ENCODE measurements at regions not wholly inside any gene's neighbourhood (a gene's known extent, or its start where the extent isn't known, plus 50 kb on each side); places are given as distances from the start of the nearest gene placed in this dataset.

DNA sequence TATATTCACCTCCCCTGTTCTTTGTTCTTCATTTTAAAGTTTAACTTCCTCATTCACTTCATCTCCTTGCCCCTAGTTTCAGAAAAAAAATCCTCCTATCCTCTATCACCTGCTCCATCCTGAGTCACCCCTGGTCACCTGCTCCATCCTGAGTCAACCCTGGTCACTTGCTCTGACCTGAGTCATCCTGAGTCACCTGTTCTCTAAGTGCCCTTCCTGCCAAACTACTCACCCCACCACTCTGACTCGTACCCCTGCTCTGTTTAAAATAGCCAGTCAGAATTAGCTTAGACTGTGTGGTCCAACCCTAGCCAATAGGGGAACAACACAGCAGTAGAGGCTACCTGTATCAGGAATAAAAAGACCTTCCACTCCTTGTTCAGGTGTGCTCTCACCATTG is 716.9 kb downstream of the ZBBX start:
- Histone ChIP-seq H3K27me3 (ENCODE audit: control insufficient read depth, low read length) (no peaks in the 10 kb centered on the region), H3K9me2 (replicated peaks; ENCODE audit: control insufficient read depth, low read length) (no peaks in the 10 kb centered on the region), H3K9me3 (ENCODE audit: control insufficient read depth, insufficient read depth, low read length) (peaks cover 19% of the 10 kb centered on the region), H3K79me2 (ENCODE audit: control insufficient read depth, low read length) (no peaks in the 10 kb centered on the region), H3K4me1 (ENCODE audit: control insufficient read depth, low read length) (peaks cover 45% of the 10 kb centered on the region), H3F3A (ENCODE audit: control insufficient read depth, insufficient read depth) (peaks cover 12% of the 10 kb centered on the region; the same call in 1 of the 2 replicates), H4K20me1 (ENCODE audit: control insufficient read depth, insufficient read depth, low read depth, low read length) (no peaks in the 10 kb centered on the region), H3K27ac (ENCODE audit: low read depth, low read length) (no peak overlapping the region), H3K4me3 (ENCODE audit: low read length) (no peak overlapping the region), H3K36me3 (ENCODE audit: control insufficient read depth, low read length) (peaks cover 13% of the 10 kb centered on the region), H3K4me2 (ENCODE audit: low read length) (no peak overlapping the region)
- TF ChIP-seq, protein P1, sequence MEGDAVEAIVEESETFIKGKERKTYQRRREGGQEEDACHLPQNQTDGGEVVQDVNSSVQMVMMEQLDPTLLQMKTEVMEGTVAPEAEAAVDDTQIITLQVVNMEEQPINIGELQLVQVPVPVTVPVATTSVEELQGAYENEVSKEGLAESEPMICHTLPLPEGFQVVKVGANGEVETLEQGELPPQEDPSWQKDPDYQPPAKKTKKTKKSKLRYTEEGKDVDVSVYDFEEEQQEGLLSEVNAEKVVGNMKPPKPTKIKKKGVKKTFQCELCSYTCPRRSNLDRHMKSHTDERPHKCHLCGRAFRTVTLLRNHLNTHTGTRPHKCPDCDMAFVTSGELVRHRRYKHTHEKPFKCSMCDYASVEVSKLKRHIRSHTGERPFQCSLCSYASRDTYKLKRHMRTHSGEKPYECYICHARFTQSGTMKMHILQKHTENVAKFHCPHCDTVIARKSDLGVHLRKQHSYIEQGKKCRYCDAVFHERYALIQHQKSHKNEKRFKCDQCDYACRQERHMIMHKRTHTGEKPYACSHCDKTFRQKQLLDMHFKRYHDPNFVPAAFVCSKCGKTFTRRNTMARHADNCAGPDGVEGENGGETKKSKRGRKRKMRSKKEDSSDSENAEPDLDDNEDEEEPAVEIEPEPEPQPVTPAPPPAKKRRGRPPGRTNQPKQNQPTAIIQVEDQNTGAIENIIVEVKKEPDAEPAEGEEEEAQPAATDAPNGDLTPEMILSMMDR (IDR thresholded peaks at IDR 0.05; ENCODE audit: low read depth, low read length, poor library complexity, severe bottlenecking), result no peak

DNA sequence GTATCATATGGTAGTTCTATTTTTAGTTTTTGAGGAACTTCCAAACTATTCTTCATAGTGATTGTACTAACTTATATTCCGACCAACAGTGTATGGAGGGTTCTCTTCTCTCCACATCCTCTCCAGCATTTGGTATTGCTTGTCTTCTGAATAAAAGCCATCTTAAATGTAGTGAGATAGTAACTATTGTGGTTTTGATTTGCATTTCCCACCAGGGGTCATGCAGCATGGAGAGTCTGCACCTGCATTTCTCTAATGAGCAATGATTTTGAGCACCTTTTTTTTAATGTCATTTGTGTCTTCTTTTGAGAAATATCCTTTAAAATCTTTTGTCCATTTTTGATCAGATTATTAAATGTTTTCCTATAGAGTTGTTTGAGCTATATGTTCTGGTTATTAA is 718.5 kb downstream of the ZBBX start:
- no peaks in the 10 kb centered on the region for H3K79me2 ChIP-seq (ENCODE audit: control insufficient read depth, low read length)
- no peaks in the 10 kb centered on the region for H3K27me3 ChIP-seq (ENCODE audit: control insufficient read depth, low read length)
- H3K4me1 ChIP-seq (ENCODE audit: control insufficient read depth, low read length), result peaks cover 45% of the 10 kb centered on the region
- H3K9me2 ChIP-seq (replicated peaks; ENCODE audit: control insufficient read depth, low read length), result no peaks in the 10 kb centered on the region
- peak overlapping the region; percentile 40 for H3K4me3 ChIP-seq (ENCODE audit: low read length)
- H3K27ac ChIP-seq (ENCODE audit: low read depth, low read length), result peak overlapping the region; percentile 80
- H3K9me3 ChIP-seq (ENCODE audit: control insufficient read depth, insufficient read depth, low read length), result peaks cover 26% of the 10 kb centered on the region
- peaks cover 12% of the 10 kb centered on the region; the same call in 1 of the 2 replicates for H3F3A ChIP-seq (ENCODE audit: control insufficient read depth, insufficient read depth)
- TF ChIP-seq, protein P1 (IDR thresholded peaks at IDR 0.05; ENCODE audit: low read depth, low read length, poor library complexity, severe bottlenecking), result no peak
- no peak for TF ChIP-seq EZH2phosphoT487 (IDR thresholded peaks at IDR 0.05; ENCODE audit: borderline replicate concordance, low read length)
- no peaks in the 10 kb centered on the region for H4K20me1 ChIP-seq (ENCODE audit: control insufficient read depth, insufficient read depth, low read depth, low read length)
- H3K4me2 ChIP-seq (ENCODE audit: low read length), result peak overlapping the region; percentile 49
- peaks cover 13% of the 10 kb centered on the region for H3K36me3 ChIP-seq (ENCODE audit: control insufficient read depth, low read length)

DNA sequence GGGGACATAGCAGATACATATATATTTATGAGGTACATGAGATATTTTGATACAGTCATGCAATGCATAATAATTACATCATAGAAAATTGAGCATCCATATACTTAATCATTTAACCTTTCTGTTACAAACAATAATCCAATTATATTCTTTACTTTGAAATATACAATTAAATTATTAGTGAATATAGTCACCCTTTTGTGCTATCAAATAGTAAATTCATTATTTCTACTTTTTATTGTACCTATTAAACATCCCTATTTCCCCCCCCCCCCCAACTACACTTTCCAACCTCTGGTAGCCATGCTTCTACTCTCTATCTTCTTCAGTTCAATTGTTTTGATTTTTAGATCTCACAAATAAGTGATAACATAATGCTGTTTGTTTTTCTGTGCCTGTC is 719.1 kb downstream of the ZBBX start:
- Histone ChIP-seq H4K20me1 (ENCODE audit: control insufficient read depth, insufficient read depth, low read depth, low read length) (no peaks in the 10 kb centered on the region), H3K36me3 (ENCODE audit: control insufficient read depth, low read length) (peaks cover 13% of the 10 kb centered on the region)
- TF ChIP-seq EZH2phosphoT487 (IDR thresholded peaks at IDR 0.05; ENCODE audit: borderline replicate concordance, low read length), result no peak
- TF ChIP-seq, protein P1 (IDR thresholded peaks at IDR 0.05; ENCODE audit: low read depth, low read length, poor library complexity, severe bottlenecking), result no peak

More for the DNA sequence above, 719.1 kb downstream of the ZBBX start:
- Histone ChIP-seq H3K4me2 (ENCODE audit: low read length) (peak overlapping the region; percentile 49), H3K27me3 (ENCODE audit: control insufficient read depth, low read length) (no peaks in the 10 kb centered on the region), H3K4me3 (ENCODE audit: low read length) (peak overlapping the region; percentile 40; the same call in 1 of the 2 replicates), H3K79me2 (ENCODE audit: control insufficient read depth, low read length) (no peaks in the 10 kb centered on the region), H3F3A (ENCODE audit: control insufficient read depth, insufficient read depth) (peaks cover 12% of the 10 kb centered on the region; the same call in 1 of the 2 replicates), H3K9me2 (replicated peaks; ENCODE audit: control insufficient read depth, low read length) (no peaks in the 10 kb centered on the region), H3K27ac (ENCODE audit: low read depth, low read length) (peak overlapping the region; percentile 80), H3K4me1 (ENCODE audit: control insufficient read depth, low read length) (peaks cover 45% of the 10 kb centered on the region), H3K9me3 (ENCODE audit: control insufficient read depth, insufficient read depth, low read length) (peaks cover 26% of the 10 kb centered on the region)
